ENCODE measurements at regions not wholly inside any gene's neighbourhood (a gene's known extent, or its start where the extent isn't known, plus 50 kb on each side); places are given as distances from the start of the nearest gene placed in this dataset.

GRCh38 chr13:59409634-59410200 is 754.0 kb downstream of the DIAPH3 start:
- no peak for DNase-seq (ENCODE audit: extremely low read depth, low read depth)
- no peak for TF ChIP-seq CTCF (IDR thresholded peaks at IDR 0.05; ENCODE audit: low read depth, low read length)

GRCh38 chr13:59413126-59413525 is 750.6 kb downstream of the DIAPH3 start:
- no peak for TF ChIP-seq CTCF (IDR thresholded peaks at IDR 0.05; ENCODE audit: low read depth, low read length)

GRCh38 chr13:59414006-59414405 is 749.7 kb downstream of the DIAPH3 start:
- no peak for TF ChIP-seq CTCF (IDR thresholded peaks at IDR 0.05; ENCODE audit: low read depth, low read length)
- DNase-seq (ENCODE audit: extremely low read depth, low read depth), result no peak

More at GRCh38 chr13:59413126-59413525, 750.6 kb downstream of the DIAPH3 start:
- DNase-seq (ENCODE audit: extremely low read depth, low read depth), result no peak

GRCh38 chr13:59415498-59415897 is 748.2 kb downstream of the DIAPH3 start:
- no peak for DNase-seq (ENCODE audit: extremely low read depth, low read depth)
- no peak for TF ChIP-seq CTCF (IDR thresholded peaks at IDR 0.05; ENCODE audit: low read depth, low read length)

- DNase-seq (ENCODE audit: extremely low read depth, low read depth), result no peak
- TF ChIP-seq CTCF (IDR thresholded peaks at IDR 0.05; ENCODE audit: low read depth, low read length), result no peak
Measured at GRCh38 chr13:59416561-59416960, 747.2 kb downstream of the DIAPH3 start.

GRCh38 chr13:59422646-59423045 is 741.1 kb downstream of the DIAPH3 start:
- no peak for TF ChIP-seq CTCF (IDR thresholded peaks at IDR 0.05; ENCODE audit: low read depth, low read length)
- DNase-seq (ENCODE audit: extremely low read depth, low read depth), result no peak

GRCh38 chr13:59423708-59424340 is 739.9 kb downstream of the DIAPH3 start:
- no peak for DNase-seq (ENCODE audit: extremely low read depth, low read depth)
- TF ChIP-seq CTCF (IDR thresholded peaks at IDR 0.05; ENCODE audit: low read depth, low read length), result no peak

All from AG09319 (cell line).